Smooth muscle cell (in vitro differentiated cells): ENCODE measurements at regions not wholly inside any gene's neighbourhood (a gene's known extent, or its start where the extent isn't known, plus 50 kb on each side); places are given as distances from the start of the nearest gene placed in this dataset.
A peak's percentile ranks its signal among the peaks of the same experiment; 100 is the strongest.

Experiments
- DNase-seq: peaks from one replicate; lab custom pipeline; 2025; ENCODE audit not compliant: unreplicated experiment; lab: John Stamatoyannopoulos, UW
- H2AFZ ChIP-seq: fragments of 200-600 bp; sonication (generic); 2 replicates; pipeline ENCODE4 v1.6.0; 2016; ENCODE audit warnings: antibody characterized with exemption, low read depth, mild to moderate bottlenecking
- H3F3A ChIP-seq: fragments of 200-600 bp; sonication (generic); 2 replicates; pipeline ENCODE4 v1.6.0; 2017; ENCODE audit warnings: antibody characterized with exemption, low read depth
- H3K27ac ChIP-seq: fragments of 200-600 bp; sonication (generic); 2 replicates; pipeline ENCODE4 v1.5.1; 2016; ENCODE audit warnings: low read depth, mild to moderate bottlenecking
- H3K27me3 ChIP-seq: fragments of 200-600 bp; sonication (generic); 2 replicates; pipeline ENCODE4 v1.6.1; 2016; ENCODE audit warnings: low read depth, mild to moderate bottlenecking
- H3K36me3 ChIP-seq: fragments of 200-600 bp; sonication (generic); 2 replicates; pipeline ENCODE4 v1.5.1; 2016; ENCODE audit warnings: low read depth
- H3K4me1 ChIP-seq: fragments of 200-600 bp; sonication (generic); 2 replicates; pipeline ENCODE4 v1.5.1; 2016; ENCODE audit warnings: low read depth
- H3K4me2 ChIP-seq: fragments of 200-600 bp; sonication (generic); 2 replicates; pipeline ENCODE4 v1.6.0; 2016; ENCODE audit warnings: mild to moderate bottlenecking
- H3K4me3 ChIP-seq: fragments of 200-600 bp; sonication (generic); 2 replicates; pipeline ENCODE4 v1.5.1; 2016; ENCODE audit warnings: mild to moderate bottlenecking
- H3K79me2 ChIP-seq: fragments of 200-600 bp; sonication (generic); 2 replicates; pipeline ENCODE4 v1.6.0; 2016; ENCODE audit warnings: low read depth, mild to moderate bottlenecking
- H3K9ac ChIP-seq: fragments of 200-600 bp; sonication (generic); 2 replicates; pipeline ENCODE4 v1.6.0; 2016; ENCODE audit warnings: low read depth
- H3K9me3 ChIP-seq: fragments of 200-600 bp; sonication (generic); replicated peaks from 2 replicates; pipeline ENCODE4 v1.5.1; 2016; ENCODE audit warnings: low read depth
- H4K20me1 ChIP-seq: fragments of 200-600 bp; sonication (generic); 2 replicates; pipeline ENCODE4 v1.6.0; 2016; ENCODE audit warnings: low read depth
- WGBS: methylation state at CpG from one replicate; pipeline ENCODE4 v1.1.7; 2016; ENCODE audit warnings: low lambda C conversion rate; 5-methylcytosine and 5-hydroxymethylcytosine counted together
- TF ChIP-seq, protein P1 (sequence below): fragments of 200-600 bp; sonication (generic); IDR thresholded peaks from 2 replicates; pipeline ENCODE4 v1.5.1; 2017; ENCODE audit warnings: borderline replicate concordance, mild to moderate bottlenecking, antibody characterized with exemption; ENCODE audit not compliant: insufficient read depth, poor library complexity, severe bottlenecking

GRCh38 chr2:223537115-223537514 lies 65.0 kb downstream of the SCG2 start:
- Histone ChIP-seq H3K36me3 (no peaks in the 10 kb centered on the region), H3K27ac (no peak overlapping the region), H3K27me3 (no peaks in the 10 kb centered on the region), H4K20me1 (no peaks in the 10 kb centered on the region), H3F3A (peaks cover 9% of the 10 kb centered on the region), H3K9me3 (no peaks in the 10 kb centered on the region), H3K79me2 (no peaks in the 10 kb centered on the region), H2AFZ (no peak overlapping the region), H3K9ac (no peak overlapping the region), H3K4me2 (no peak overlapping the region), H3K4me1 (peaks cover 18% of the 10 kb centered on the region), H3K4me3 (no peak overlapping the region)
- TF ChIP-seq, protein P1, sequence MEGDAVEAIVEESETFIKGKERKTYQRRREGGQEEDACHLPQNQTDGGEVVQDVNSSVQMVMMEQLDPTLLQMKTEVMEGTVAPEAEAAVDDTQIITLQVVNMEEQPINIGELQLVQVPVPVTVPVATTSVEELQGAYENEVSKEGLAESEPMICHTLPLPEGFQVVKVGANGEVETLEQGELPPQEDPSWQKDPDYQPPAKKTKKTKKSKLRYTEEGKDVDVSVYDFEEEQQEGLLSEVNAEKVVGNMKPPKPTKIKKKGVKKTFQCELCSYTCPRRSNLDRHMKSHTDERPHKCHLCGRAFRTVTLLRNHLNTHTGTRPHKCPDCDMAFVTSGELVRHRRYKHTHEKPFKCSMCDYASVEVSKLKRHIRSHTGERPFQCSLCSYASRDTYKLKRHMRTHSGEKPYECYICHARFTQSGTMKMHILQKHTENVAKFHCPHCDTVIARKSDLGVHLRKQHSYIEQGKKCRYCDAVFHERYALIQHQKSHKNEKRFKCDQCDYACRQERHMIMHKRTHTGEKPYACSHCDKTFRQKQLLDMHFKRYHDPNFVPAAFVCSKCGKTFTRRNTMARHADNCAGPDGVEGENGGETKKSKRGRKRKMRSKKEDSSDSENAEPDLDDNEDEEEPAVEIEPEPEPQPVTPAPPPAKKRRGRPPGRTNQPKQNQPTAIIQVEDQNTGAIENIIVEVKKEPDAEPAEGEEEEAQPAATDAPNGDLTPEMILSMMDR = no peak
- no peak for DNase-seq
- WGBS = 94% methylated on average over 1 of the region's 1 CpG

GRCh38 chr2:223537651-223538601 lies 64.2 kb downstream of the SCG2 start:
- TF ChIP-seq, protein P1 = no peak
- 52% methylated on average over 5 of the region's 5 CpGs for WGBS

DNA sequence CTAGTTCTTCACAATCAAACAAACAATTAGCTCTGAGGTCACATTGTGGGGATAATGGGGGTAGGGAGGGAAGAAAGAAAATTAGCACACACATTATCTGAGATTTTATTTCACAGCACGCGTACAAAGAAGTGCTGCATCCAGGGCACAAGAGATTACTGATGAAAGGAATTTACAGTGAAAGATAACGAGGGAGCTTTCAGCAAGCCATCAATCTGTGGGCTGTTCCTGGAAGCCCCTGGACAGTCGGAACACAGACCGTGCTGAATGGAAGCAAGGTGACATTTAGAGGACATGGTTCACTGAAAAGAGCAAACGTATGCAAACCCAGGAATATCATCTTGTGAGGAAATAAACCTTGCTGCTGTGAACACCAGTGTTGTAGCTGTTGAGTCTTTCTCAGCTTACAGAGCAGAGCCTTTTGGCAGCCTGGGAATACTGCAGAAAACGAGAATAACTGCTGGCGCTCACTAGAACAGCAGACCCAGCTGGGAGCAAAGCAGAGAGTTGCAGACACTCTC lies 63.2 kb downstream of the SCG2 start:
- Histone ChIP-seq H3K27me3 (no peaks in the 10 kb centered on the region), H3K4me3 (no peak overlapping the region), H3K4me1 (peaks cover 15% of the 10 kb centered on the region), H2AFZ (peak overlapping the region; percentile 46), H3K9ac (no peak overlapping the region), H3F3A (peaks cover 9% of the 10 kb centered on the region), H3K9me3 (no peaks in the 10 kb centered on the region), H3K79me2 (no peaks in the 10 kb centered on the region), H3K4me2 (peak overlapping the region; percentile 75), H3K36me3 (no peaks in the 10 kb centered on the region), H4K20me1 (no peaks in the 10 kb centered on the region), H3K27ac (no peak overlapping the region)
- no peak for DNase-seq
- TF ChIP-seq, protein P1 = no peak
- WGBS = 13% methylated on average over 8 of the region's 8 CpGs

More at GRCh38 chr2:223537651-223538601, 64.2 kb downstream of the SCG2 start:
- H3K79me2 ChIP-seq = no peaks in the 10 kb centered on the region
- H3K4me1 ChIP-seq = peaks cover 15% of the 10 kb centered on the region
- H3K36me3 ChIP-seq = no peaks in the 10 kb centered on the region
- H3K4me2 ChIP-seq = peak overlapping the region; percentile 75
- no peak overlapping the region for H3K9ac ChIP-seq
- no peaks in the 10 kb centered on the region for H3K9me3 ChIP-seq
- H3K27me3 ChIP-seq = no peaks in the 10 kb centered on the region
- H3K27ac ChIP-seq = peak overlapping the region; percentile 20
- H3F3A ChIP-seq = peaks cover 9% of the 10 kb centered on the region
- H2AFZ ChIP-seq = peak overlapping the region; percentile 32
- H3K4me3 ChIP-seq = no peak overlapping the region
- no peaks in the 10 kb centered on the region for H4K20me1 ChIP-seq
- no peak for DNase-seq
